Smooth muscle cell (in vitro differentiated cells): ENCODE measurements at regions not wholly inside any gene's neighbourhood (a gene's known extent, or its start where the extent isn't known, plus 50 kb on each side); places are given as distances from the start of the nearest gene placed in this dataset.

Experiments used
- DNase-seq: peaks from one replicate; lab custom pipeline; 2025; ENCODE audit not compliant: unreplicated experiment; lab: John Stamatoyannopoulos, UW
- H2AFZ ChIP-seq: fragments of 200-600 bp; sonication (generic); 2 replicates; pipeline ENCODE4 v1.6.0; 2016; ENCODE audit warnings: antibody characterized with exemption, low read depth, mild to moderate bottlenecking
- H3F3A ChIP-seq: fragments of 200-600 bp; sonication (generic); 2 replicates; pipeline ENCODE4 v1.6.0; 2017; ENCODE audit warnings: antibody characterized with exemption, low read depth
- H3K27ac ChIP-seq: fragments of 200-600 bp; sonication (generic); 2 replicates; pipeline ENCODE4 v1.5.1; 2016; ENCODE audit warnings: low read depth, mild to moderate bottlenecking
- H3K27me3 ChIP-seq: fragments of 200-600 bp; sonication (generic); 2 replicates; pipeline ENCODE4 v1.6.1; 2016; ENCODE audit warnings: low read depth, mild to moderate bottlenecking
- H3K36me3 ChIP-seq: fragments of 200-600 bp; sonication (generic); 2 replicates; pipeline ENCODE4 v1.5.1; 2016; ENCODE audit warnings: low read depth
- H3K4me1 ChIP-seq: fragments of 200-600 bp; sonication (generic); 2 replicates; pipeline ENCODE4 v1.5.1; 2016; ENCODE audit warnings: low read depth
- H3K4me2 ChIP-seq: fragments of 200-600 bp; sonication (generic); 2 replicates; pipeline ENCODE4 v1.6.0; 2016; ENCODE audit warnings: mild to moderate bottlenecking
- H3K4me3 ChIP-seq: fragments of 200-600 bp; sonication (generic); 2 replicates; pipeline ENCODE4 v1.5.1; 2016; ENCODE audit warnings: mild to moderate bottlenecking
- H3K79me2 ChIP-seq: fragments of 200-600 bp; sonication (generic); 2 replicates; pipeline ENCODE4 v1.6.0; 2016; ENCODE audit warnings: low read depth, mild to moderate bottlenecking
- H3K9ac ChIP-seq: fragments of 200-600 bp; sonication (generic); 2 replicates; pipeline ENCODE4 v1.6.0; 2016; ENCODE audit warnings: low read depth
- H3K9me3 ChIP-seq: fragments of 200-600 bp; sonication (generic); replicated peaks from 2 replicates; pipeline ENCODE4 v1.5.1; 2016; ENCODE audit warnings: low read depth
- H4K20me1 ChIP-seq: fragments of 200-600 bp; sonication (generic); 2 replicates; pipeline ENCODE4 v1.6.0; 2016; ENCODE audit warnings: low read depth
- WGBS: methylation state at CpG from one replicate; pipeline ENCODE4 v1.1.7; 2016; ENCODE audit warnings: low lambda C conversion rate; 5-methylcytosine and 5-hydroxymethylcytosine counted together
- TF ChIP-seq, protein P1 (sequence below): fragments of 200-600 bp; sonication (generic); IDR thresholded peaks from 2 replicates; pipeline ENCODE4 v1.5.1; 2017; ENCODE audit warnings: borderline replicate concordance, mild to moderate bottlenecking, antibody characterized with exemption; ENCODE audit not compliant: insufficient read depth, poor library complexity, severe bottlenecking

DNA sequence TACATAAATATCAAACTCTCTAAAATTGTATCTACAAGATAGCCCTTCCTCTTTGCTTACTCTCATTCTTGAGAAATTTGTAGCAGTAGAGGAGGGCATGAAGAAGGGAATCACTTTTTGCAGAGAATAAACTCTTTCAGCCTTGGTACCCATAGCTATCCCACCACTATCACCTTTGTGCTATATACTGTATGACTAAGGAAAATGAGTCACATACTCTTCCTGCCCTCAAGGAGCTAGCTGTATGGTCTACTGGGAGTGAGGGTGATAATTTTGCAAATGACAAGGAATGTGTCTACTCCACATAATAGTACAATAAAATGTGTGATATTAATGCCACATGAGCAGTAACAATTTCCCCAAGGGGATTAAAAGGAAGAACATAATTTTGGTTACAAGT is 184.6 kb upstream of the WSB1 start:
- no peak for DNase-seq
- H3K4me3 ChIP-seq: no peak overlapping the region
- H3F3A ChIP-seq: no peaks in the 10 kb centered on the region
- H3K9me3 ChIP-seq: peaks cover 6% of the 10 kb centered on the region
- no peaks in the 10 kb centered on the region for H4K20me1 ChIP-seq
- no peak overlapping the region for H3K9ac ChIP-seq
- H3K79me2 ChIP-seq: no peaks in the 10 kb centered on the region
- no peaks in the 10 kb centered on the region for H3K36me3 ChIP-seq
- no peaks in the 10 kb centered on the region for H3K4me1 ChIP-seq
- no peak overlapping the region for H3K27ac ChIP-seq
- no peak overlapping the region for H2AFZ ChIP-seq
- no peak overlapping the region for H3K4me2 ChIP-seq
- no peaks in the 10 kb centered on the region for H3K27me3 ChIP-seq
- TF ChIP-seq, protein P1, sequence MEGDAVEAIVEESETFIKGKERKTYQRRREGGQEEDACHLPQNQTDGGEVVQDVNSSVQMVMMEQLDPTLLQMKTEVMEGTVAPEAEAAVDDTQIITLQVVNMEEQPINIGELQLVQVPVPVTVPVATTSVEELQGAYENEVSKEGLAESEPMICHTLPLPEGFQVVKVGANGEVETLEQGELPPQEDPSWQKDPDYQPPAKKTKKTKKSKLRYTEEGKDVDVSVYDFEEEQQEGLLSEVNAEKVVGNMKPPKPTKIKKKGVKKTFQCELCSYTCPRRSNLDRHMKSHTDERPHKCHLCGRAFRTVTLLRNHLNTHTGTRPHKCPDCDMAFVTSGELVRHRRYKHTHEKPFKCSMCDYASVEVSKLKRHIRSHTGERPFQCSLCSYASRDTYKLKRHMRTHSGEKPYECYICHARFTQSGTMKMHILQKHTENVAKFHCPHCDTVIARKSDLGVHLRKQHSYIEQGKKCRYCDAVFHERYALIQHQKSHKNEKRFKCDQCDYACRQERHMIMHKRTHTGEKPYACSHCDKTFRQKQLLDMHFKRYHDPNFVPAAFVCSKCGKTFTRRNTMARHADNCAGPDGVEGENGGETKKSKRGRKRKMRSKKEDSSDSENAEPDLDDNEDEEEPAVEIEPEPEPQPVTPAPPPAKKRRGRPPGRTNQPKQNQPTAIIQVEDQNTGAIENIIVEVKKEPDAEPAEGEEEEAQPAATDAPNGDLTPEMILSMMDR: no peak

DNA sequence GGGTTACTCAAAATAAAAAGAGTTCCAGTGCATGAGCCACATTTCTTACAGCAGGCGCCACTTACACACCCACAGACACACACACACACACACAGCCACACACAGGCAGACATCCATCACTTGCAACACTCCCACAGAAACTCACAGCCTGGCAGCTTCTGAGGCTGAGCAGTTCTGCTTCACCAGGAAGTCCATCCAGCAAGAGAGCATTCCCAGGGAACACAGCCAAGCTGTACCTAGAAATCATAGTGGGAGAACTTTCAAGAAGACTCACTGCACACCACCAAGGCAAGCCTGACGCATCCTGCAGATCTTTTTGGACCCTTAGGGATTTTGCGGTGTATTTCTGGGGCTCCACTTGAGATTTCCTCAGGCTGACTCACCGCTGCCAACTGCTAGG is 140.9 kb upstream of the WSB1 start:
- Histone ChIP-seq H4K20me1 (no peaks in the 10 kb centered on the region), H3K9me3 (peaks cover 5% of the 10 kb centered on the region), H3F3A (no peaks in the 10 kb centered on the region), H3K27me3 (no peaks in the 10 kb centered on the region), H3K27ac (no peak overlapping the region), H3K36me3 (no peaks in the 10 kb centered on the region), H3K9ac (no peak overlapping the region), H3K4me2 (no peak overlapping the region), H3K4me1 (no peaks in the 10 kb centered on the region), H3K4me3 (no peak overlapping the region), H3K79me2 (no peaks in the 10 kb centered on the region), H2AFZ (no peak overlapping the region)
- no peak for DNase-seq
- TF ChIP-seq, protein P1: no peak
- WGBS: 72% methylated on average over 4 of the region's 4 CpGs

DNA sequence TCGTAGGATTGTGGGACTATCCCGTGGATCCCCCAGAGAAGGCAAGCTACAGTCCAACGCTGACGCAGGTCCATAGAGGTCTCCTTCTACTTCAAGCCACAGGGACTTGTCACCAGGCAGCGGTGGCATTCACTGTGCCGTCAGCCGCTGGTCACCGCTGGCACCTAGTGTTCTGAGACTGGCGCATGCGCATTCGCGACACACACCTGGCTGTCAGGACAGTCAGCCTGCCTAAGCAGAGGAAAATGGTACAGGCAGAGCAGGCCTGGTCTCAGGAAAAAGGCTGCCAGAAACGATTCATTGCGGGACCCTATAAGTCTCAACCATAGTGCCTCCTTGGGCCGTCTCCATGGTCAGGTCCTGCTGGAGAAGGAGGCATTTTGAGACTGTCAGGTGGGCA is 138.0 kb upstream of the WSB1 start:
- TF ChIP-seq, protein P1: no peak
- H3K27me3 ChIP-seq: no peaks in the 10 kb centered on the region
- H3K27ac ChIP-seq: no peak overlapping the region
- H3K9ac ChIP-seq: no peak overlapping the region
- 88% methylated on average over 15 of the region's 15 CpGs for WGBS
- DNase-seq: no peak
- no peak overlapping the region for H2AFZ ChIP-seq
- H3F3A ChIP-seq: no peaks in the 10 kb centered on the region
- no peaks in the 10 kb centered on the region for H3K4me1 ChIP-seq
- no peak overlapping the region for H3K4me3 ChIP-seq
- H3K4me2 ChIP-seq: no peak overlapping the region
- H3K9me3 ChIP-seq: no peaks in the 10 kb centered on the region
- H3K36me3 ChIP-seq: no peaks in the 10 kb centered on the region
- H3K79me2 ChIP-seq: no peaks in the 10 kb centered on the region
- no peaks in the 10 kb centered on the region for H4K20me1 ChIP-seq

DNA sequence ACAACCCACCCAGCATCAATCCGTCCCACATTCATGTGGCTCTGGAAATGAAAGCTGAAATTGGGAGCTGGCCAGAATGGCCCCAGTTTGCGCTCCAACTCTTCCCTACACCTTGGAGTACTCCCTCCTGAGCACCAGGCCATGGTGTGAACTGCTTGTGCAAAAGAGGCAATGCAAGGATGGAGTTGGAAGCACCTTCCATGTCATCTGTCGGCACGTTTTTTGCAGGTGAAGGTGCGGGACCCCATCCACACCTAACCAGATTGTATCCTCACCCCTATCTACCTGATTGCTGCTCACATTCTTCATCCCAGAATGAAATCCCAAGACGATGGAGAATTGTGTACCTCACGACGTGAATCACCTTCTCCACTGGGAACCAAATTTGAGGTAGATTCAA is 136.6 kb upstream of the WSB1 start:
- WGBS: 77% methylated on average over 8 of the region's 8 CpGs
- H3F3A ChIP-seq: no peaks in the 10 kb centered on the region
- no peak overlapping the region for H3K4me2 ChIP-seq

More for the DNA sequence above, 136.6 kb upstream of the WSB1 start:
- no peaks in the 10 kb centered on the region for H3K36me3 ChIP-seq
- H3K9ac ChIP-seq: no peak overlapping the region
- no peaks in the 10 kb centered on the region for H3K9me3 ChIP-seq
- no peaks in the 10 kb centered on the region for H3K4me1 ChIP-seq
- no peak overlapping the region for H3K27ac ChIP-seq
- TF ChIP-seq, protein P1: no peak
- H2AFZ ChIP-seq: no peak overlapping the region
- no peaks in the 10 kb centered on the region for H3K79me2 ChIP-seq
- no peaks in the 10 kb centered on the region for H3K27me3 ChIP-seq
- H3K4me3 ChIP-seq: no peak overlapping the region
- no peak for DNase-seq
- no peaks in the 10 kb centered on the region for H4K20me1 ChIP-seq
